GM12873 (cell line): ENCODE measurements at regions not wholly inside any gene's neighbourhood (a gene's known extent, or its start where the extent isn't known, plus 50 kb on each side); places are given as distances from the start of the nearest gene placed in this dataset.

Source experiments
- CTCF ChIP-seq: IDR thresholded peaks from 2 replicates; pipeline ENCODE4 v1.5.1; 2012; ENCODE audit warnings: low read depth, mild to moderate bottlenecking, moderate library complexity, low read length, control low read depth; ENCODE audit not compliant: insufficient read depth; ENCODE audit errors: missing control alignments

GRCh38 chr18:61199171-61199848, 133.9 kb upstream of the CDH20 start:
- TF ChIP-seq CTCF: no peak

GRCh38 chr18:61201511-61201910, 131.7 kb upstream of the CDH20 start:
- no peak for TF ChIP-seq CTCF

- TF ChIP-seq CTCF: no peak
These were observed 130.1 kb upstream of the CDH20 start for GRCh38 chr18:61203151-61203550.

- no peak for TF ChIP-seq CTCF
These were observed 123.4 kb upstream of the CDH20 start for GRCh38 chr18:61209801-61210200.

GRCh38 chr18:61216051-61216450, 117.2 kb upstream of the CDH20 start:
- no peak for TF ChIP-seq CTCF

- TF ChIP-seq CTCF: no peak
These were observed 111.0 kb upstream of the CDH20 start for GRCh38 chr18:61222206-61222605.

- TF ChIP-seq CTCF: no peak
These were observed 107.9 kb upstream of the CDH20 start for GRCh38 chr18:61225336-61225735.
